Lower leg skin (tissue), 4 donors: ENCODE measurements at regions not wholly inside any gene's neighbourhood (a gene's known extent, or its start where the extent isn't known, plus 50 kb on each side); places are given as distances from the start of the nearest gene placed in this dataset.

ENCODE experiments used
- DNase-seq, 2 donors: peaks; one replicate each; pipeline ENCODE4 v3.0.0-alpha.2; 2019; ENCODE audit warnings: low spot score in 2 of 2
- H3K4me3 ChIP-seq: fragments of 200-600 bp; sonication (generic); 2 replicates; pipeline ENCODE4 v1.5.1; 2017; ENCODE audit warnings: mild to moderate bottlenecking, low read depth; ENCODE audit not compliant: poor library complexity, severe bottlenecking
- POLR2A ChIP-seq, 2 donors: fragments of 450-650 bp; IDR thresholded peaks; one replicate each; pipeline ENCODE4 v1.6.1; 2016 to 2017; ENCODE audit warnings: antibody characterized with exemption in 2 of 2, mild to moderate bottlenecking in 1 of 2, moderate library complexity in 1 of 2
- WGBS, 2 donors: methylation state at CpG; one replicate each; pipeline ENCODE4 v1.1.5; 2018; 5-methylcytosine and 5-hydroxymethylcytosine counted together
- intact Hi-C: fragments of 100-400 bp; cut with DNase I; formaldehyde crosslinking; loops from one replicate; pipeline ENCODE4 v1.15.0; 2023; ENCODE audit warnings: low total_unique reads
- TF ChIP-seq, protein P1 (sequence below), 3 donors: fragments of 450-650 bp; IDR thresholded peaks; one replicate each; pipeline ENCODE4 v1.5.1; 2016; ENCODE audit warnings: antibody characterized with exemption in 3 of 3, mild to moderate bottlenecking in 3 of 3, moderate library complexity in 2 of 3

DNA sequence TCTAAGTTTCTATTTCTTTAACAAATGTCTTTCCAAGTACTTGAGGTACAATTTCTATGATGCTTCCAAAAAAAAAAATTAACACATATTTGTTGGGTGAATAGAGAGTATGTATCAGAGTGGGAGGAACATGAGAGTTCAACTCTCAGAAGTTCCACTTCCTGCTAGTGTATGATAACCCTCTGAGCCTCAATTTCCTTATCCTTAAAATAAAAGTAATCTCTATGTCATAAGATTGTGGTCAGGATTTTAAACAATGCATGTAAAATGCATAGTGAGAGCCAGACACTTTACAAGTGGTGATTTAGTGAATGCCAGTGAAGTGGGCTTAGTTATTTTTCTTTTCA, 270.3 kb upstream of the AMIGO2 start:
- no peak overlapping the region for H3K4me3 ChIP-seq
- no peak for TF ChIP-seq POLR2A (IDR thresholded peaks at IDR 0.05)
- TF ChIP-seq, protein P1, sequence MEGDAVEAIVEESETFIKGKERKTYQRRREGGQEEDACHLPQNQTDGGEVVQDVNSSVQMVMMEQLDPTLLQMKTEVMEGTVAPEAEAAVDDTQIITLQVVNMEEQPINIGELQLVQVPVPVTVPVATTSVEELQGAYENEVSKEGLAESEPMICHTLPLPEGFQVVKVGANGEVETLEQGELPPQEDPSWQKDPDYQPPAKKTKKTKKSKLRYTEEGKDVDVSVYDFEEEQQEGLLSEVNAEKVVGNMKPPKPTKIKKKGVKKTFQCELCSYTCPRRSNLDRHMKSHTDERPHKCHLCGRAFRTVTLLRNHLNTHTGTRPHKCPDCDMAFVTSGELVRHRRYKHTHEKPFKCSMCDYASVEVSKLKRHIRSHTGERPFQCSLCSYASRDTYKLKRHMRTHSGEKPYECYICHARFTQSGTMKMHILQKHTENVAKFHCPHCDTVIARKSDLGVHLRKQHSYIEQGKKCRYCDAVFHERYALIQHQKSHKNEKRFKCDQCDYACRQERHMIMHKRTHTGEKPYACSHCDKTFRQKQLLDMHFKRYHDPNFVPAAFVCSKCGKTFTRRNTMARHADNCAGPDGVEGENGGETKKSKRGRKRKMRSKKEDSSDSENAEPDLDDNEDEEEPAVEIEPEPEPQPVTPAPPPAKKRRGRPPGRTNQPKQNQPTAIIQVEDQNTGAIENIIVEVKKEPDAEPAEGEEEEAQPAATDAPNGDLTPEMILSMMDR (IDR thresholded peaks at IDR 0.05), result no peak
- intact Hi-C loops, result no loop called here
- DNase-seq, result no peak

DNA sequence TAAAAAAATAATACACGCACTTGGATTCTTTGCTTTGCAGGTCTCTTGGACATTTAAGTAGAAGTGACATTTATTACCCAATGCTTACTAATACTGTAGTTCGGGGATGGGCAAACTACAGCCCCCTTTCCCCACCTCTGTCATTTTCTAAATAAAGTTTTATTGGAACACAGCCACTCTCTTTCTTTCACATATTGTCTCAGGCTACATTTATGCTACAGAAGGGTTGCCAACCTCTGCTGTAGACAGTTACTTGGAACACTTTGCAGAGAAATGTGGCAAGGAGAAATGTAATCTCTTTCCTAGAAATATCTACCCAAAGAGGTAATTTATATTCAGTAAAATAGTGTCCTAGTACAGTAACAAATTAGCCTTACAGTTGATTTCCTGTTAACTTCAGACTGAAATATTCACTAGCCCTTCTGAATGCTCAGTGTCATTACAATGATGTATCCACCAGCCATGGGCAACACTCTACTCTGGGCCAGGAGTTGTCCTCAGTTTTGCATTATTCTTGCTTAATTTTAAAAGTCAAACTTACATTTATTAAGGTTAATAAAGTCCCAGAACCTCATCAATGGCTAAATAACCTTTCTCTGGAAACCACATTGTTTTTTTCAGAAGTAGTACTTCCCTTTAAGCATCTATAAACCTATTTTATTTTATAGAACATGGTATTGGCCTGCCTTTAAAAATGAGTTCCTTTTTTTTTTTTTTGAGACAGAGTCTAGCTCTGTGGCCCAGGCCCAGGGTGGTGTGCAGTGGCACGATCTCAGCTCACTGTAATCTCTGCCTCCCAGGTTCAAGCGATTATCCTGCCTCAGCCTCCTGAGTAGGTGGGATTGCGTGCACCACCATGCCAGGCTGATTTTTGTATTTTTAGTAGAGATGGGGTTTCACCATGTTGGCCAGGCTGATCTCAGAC, 269.6 kb upstream of the AMIGO2 start:
- TF ChIP-seq, protein P1 (IDR thresholded peaks at IDR 0.05), result no peak
- no peak for TF ChIP-seq POLR2A (IDR thresholded peaks at IDR 0.05)
- intact Hi-C loops, result no loop called here
- DNase-seq, result no peak
- 74 to 90% methylated on average over 5 of the region's 5 CpGs for WGBS, 2 donors
- H3K4me3 ChIP-seq, result no peak overlapping the region

DNA sequence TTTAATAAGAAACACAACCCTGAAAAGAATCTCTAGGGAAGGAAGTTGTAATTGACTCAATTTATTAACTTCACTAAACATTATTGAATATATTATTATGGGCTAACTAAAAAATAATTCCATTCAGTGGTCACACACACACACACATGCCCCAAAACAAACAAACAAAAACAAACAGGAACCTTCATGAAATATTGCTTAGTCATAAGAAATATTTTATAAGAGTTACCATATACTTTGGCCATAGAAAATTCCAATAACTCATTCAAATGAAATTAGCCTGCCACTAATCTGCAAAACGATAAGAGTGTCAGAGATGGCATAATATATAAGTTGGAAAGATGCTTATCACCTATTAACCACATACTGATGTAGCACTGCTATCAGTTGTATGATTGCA, 268.4 kb upstream of the AMIGO2 start:
- TF ChIP-seq POLR2A (IDR thresholded peaks at IDR 0.05), result no peak
- DNase-seq, result no peak
- WGBS, 2 donors, result 50 to 70% methylated on average over 1 of the region's 1 CpG
- intact Hi-C loops, result no loop called here
- H3K4me3 ChIP-seq, result no peak overlapping the region

DNA sequence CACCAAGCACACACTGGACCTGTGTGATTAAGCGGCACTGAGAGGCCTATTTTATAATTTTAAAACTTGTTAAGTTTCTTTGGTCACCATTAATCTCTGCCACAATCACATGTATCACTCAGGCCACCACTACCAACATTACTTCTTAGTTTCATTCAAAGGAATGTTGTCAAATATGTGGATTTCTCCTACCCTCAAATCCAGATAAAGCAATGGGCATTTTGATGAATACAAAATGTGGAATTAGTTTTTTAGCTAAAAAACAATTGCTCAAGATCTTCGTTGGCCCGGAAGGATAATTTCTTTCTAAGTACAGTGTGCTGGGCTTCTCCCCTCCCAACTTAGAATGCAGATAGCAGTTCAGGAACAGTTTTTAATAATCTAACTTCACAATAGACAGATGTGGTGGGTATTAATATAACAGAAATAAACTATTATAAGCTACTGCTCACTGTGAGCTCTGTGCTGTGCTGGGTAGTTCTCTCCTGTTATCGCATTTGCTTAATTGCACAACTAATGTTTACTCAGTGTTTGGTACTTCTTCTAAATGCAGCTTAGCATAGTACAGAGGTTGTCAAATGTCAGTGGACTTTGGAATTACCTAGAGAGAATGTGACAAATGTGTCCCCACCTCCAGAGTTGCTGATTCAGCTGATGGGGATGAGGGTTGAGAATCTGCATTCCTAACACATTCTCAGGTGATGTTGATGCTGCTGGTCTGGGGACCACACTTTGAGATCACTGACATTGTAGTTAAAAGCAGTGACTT, 266.7 kb upstream of the AMIGO2 start:
- no peak for TF ChIP-seq POLR2A (IDR thresholded peaks at IDR 0.05)
- TF ChIP-seq, protein P1 (IDR thresholded peaks at IDR 0.05), result no peak
- H3K4me3 ChIP-seq, result no peak overlapping the region
- DNase-seq, result no peak
- WGBS, 2 donors, result 77 to 81% methylated on average over 4 of the region's 4 CpGs
- intact Hi-C loops, result no loop called here

DNA sequence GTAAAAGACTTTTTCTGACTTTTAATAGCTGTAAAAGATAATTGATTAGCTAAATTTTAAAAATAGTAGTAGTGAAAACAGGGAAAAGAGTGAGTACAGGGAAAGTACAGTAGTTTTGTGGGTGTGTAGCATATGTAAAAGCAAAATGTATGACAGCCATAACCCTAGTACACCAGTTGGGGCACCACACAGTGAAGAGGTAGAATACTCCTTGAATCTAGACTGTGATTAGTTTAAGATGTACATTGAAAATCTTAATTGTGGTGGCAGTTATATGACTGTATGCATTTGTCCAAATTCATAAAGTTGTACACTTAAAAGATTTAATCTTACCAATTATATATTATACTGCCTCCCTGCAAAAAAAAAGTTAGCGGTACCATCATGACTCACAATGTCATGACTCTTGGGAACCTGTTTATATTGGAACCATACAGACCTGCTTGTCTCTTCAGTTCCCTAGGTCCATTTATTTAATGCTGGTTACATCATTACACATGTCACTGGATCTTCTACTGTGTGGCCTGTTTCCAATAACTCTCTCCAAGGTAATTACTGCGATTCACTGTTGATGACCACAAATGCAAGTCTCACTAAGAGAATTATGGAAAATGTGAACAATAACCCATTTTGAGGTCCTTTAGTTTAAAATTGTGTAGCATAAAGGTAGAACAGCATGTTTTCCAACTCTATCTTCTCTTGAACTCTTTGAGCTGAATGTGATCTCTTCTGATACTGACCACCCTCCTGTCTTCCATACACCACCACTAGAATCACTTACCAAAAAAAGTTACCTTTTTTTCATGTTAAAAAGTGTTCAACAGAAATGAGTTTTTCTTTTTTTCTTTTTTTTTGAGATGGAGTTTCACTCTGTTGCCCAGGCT, 264.2 kb upstream of the AMIGO2 start:
- TF ChIP-seq POLR2A (IDR thresholded peaks at IDR 0.05), result no peak
- TF ChIP-seq, protein P1 (IDR thresholded peaks at IDR 0.05), result no peak
- intact Hi-C loops, result no loop called here
- no peak overlapping the region for H3K4me3 ChIP-seq
- no peak for DNase-seq
- WGBS, 2 donors, result 73 to 78% methylated on average over 2 of the region's 2 CpGs
